ENCODE measurements at regions not wholly inside any gene's neighbourhood (a gene's known extent, or its start where the extent isn't known, plus 50 kb on each side); places are given as distances from the start of the nearest gene placed in this dataset.

- H3K27ac ChIP-seq (ENCODE audit: low read length) = no peak overlapping the region
- no peaks in the 10 kb centered on the region for H3K79me2 ChIP-seq (replicated peaks; ENCODE audit: insufficient read depth, low read length)
- H3K9me2 ChIP-seq (ENCODE audit: insufficient read depth, low read length) = no peaks in the 10 kb centered on the region
- H3K9ac ChIP-seq (ENCODE audit: low read length) = no peak overlapping the region
- no peaks in the 10 kb centered on the region for H3K36me3 ChIP-seq (ENCODE audit: insufficient read depth, low read length)
- H3K27me3 ChIP-seq (ENCODE audit: insufficient read depth, low read depth, low read length) = no peaks in the 10 kb centered on the region
- H3K9me3 ChIP-seq (ENCODE audit: low read length) = no peaks in the 10 kb centered on the region
- no peaks in the 10 kb centered on the region for H3F3A ChIP-seq (ENCODE audit: insufficient read depth, low read length, poor library complexity, severe bottlenecking)
- H4K20me1 ChIP-seq (ENCODE audit: insufficient read depth) = no peaks in the 10 kb centered on the region
- no peak overlapping the region for H3K4me3 ChIP-seq (ENCODE audit: low read length)
- H3K4me2 ChIP-seq (ENCODE audit: low read length) = no peak overlapping the region
- TF ChIP-seq EZH2 (IDR thresholded peaks at IDR 0.05; ENCODE audit: borderline replicate concordance, insufficient read depth, low read length, poor library complexity, severe bottlenecking) (no peak), REST (IDR thresholded peaks at IDR 0.05; ENCODE audit: borderline replicate concordance) (no peak), CTCF (IDR thresholded peaks at IDR 0.05; ENCODE audit: poor library complexity, severe bottlenecking) (no peak)
- H2AFZ ChIP-seq (ENCODE audit: low read depth, low read length) = no peak overlapping the region
Observed at GRCh38 chr12:24379861-24380521, 430.5 kb upstream of the SOX5 start.

DNA sequence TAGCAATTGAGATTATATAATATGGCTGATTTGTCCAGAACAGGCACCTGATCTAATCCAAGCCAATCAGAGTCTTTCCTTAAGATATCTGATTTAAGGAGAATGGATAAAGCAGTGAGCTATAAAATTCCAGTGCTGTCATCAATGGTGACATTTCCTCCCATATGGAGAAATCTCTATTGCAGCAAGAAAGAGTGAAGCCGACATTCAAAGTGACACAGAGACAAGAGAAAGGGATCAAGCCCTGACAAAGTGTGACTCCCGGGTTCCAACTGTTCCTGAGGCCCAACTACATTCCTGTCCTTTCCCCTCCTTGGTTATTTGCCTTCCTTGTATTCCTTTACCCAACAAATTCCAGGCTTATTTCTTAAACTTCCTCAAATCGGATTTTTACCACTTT is 430.0 kb upstream of the SOX5 start:
- no peaks in the 10 kb centered on the region for H3K27me3 ChIP-seq (ENCODE audit: insufficient read depth, low read depth, low read length)
- no peak for TF ChIP-seq MXI1 (conservative IDR thresholded peaks at IDR 0.05; ENCODE audit: poor library complexity, severe bottlenecking)
- no peak for TF ChIP-seq RAD21 (conservative IDR thresholded peaks at IDR 0.05)
- TF ChIP-seq TAF1 (IDR thresholded peaks at IDR 0.05; ENCODE audit: low read depth) = no peak
- no peak for TF ChIP-seq CTCF (IDR thresholded peaks at IDR 0.05; ENCODE audit: poor library complexity, severe bottlenecking)
- no peak for TF ChIP-seq REST (IDR thresholded peaks at IDR 0.05; ENCODE audit: borderline replicate concordance)
- TF ChIP-seq EZH2 (IDR thresholded peaks at IDR 0.05; ENCODE audit: borderline replicate concordance, insufficient read depth, low read length, poor library complexity, severe bottlenecking) = no peak
- TF ChIP-seq EP300 (conservative IDR thresholded peaks at IDR 0.05; ENCODE audit: poor library complexity, severe bottlenecking) = no peak
- TF ChIP-seq POLR2AphosphoS5 (IDR thresholded peaks at IDR 0.05) = no peak
- TF ChIP-seq SMC3 (conservative IDR thresholded peaks at IDR 0.05; ENCODE audit: poor library complexity) = no peak
- H3F3A ChIP-seq (ENCODE audit: insufficient read depth, low read length, poor library complexity, severe bottlenecking) = no peaks in the 10 kb centered on the region
- H4K20me1 ChIP-seq (ENCODE audit: insufficient read depth) = no peaks in the 10 kb centered on the region
- H2AFZ ChIP-seq (ENCODE audit: low read depth, low read length) = no peak overlapping the region
- no peaks in the 10 kb centered on the region for H3K36me3 ChIP-seq (ENCODE audit: insufficient read depth, low read length)
- no peak overlapping the region for H3K4me2 ChIP-seq (ENCODE audit: low read length)
- H3K9ac ChIP-seq (ENCODE audit: low read length) = no peak overlapping the region
- H3K79me2 ChIP-seq (replicated peaks; ENCODE audit: insufficient read depth, low read length) = no peaks in the 10 kb centered on the region
- no peak overlapping the region for H3K27ac ChIP-seq (ENCODE audit: low read length)
- H3K9me2 ChIP-seq (ENCODE audit: insufficient read depth, low read length) = no peaks in the 10 kb centered on the region
- H3K4me3 ChIP-seq (ENCODE audit: low read length) = no peak overlapping the region
- H3K9me3 ChIP-seq (ENCODE audit: low read length) = no peaks in the 10 kb centered on the region
